ENCODE measurements at regions not wholly inside any gene's neighbourhood (a gene's known extent, or its start where the extent isn't known, plus 50 kb on each side); places are given as distances from the start of the nearest gene placed in this dataset.

DNA sequence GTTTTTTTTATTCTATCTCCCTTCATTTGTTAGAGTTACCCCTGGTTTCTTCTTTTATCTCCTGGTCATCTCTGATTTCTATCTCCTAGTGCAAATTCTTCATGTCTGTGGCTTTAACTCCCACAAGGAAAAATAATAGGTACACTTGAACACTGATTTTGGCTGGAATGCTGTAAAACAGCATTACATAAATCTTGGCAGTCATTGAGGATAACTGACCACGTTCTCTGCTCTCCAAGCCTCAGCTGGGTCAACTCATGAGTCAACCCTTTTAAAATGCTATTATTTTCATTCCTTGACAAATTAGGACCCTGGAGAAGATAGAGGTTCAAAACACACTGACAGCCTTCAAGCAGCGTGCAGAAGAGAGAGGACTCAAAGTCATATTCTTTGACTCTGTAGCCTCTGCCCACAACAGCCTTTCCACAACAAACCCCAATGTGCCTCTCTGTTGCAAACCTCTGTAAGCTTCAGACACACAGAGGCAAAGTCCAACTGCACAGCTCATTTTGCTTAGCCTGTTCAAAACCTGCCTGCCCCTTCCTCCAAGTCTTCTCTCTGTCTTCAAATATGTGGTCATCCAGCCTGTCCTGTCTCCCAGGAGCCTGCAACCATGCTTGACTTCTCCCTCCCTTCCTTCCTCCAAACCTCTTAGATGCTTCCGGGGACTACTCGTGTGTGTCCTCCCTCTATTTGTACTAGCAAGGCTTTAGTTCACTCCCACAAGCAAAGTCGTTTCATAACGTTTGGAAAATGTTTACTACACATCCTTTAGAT lies 398.4 kb downstream of the MED10 start:
- ATAC-seq, result peak in 1 of 4 donors; percentile 33
- 26 to 34% methylated on average over 6 of the region's 6 CpGs for WGBS, 2 donors
- Histone ChIP-seq H3K4me1 (no peaks in the 10 kb centered on the region), H3K4me3 (no peak overlapping the region), H3K27me3 (no peaks in the 10 kb centered on the region), H3K27ac (no peak overlapping the region), H3K9me3 (no peaks in the 10 kb centered on the region), H3K36me3 (no peaks in the 10 kb centered on the region)
- TF ChIP-seq, protein P1, sequence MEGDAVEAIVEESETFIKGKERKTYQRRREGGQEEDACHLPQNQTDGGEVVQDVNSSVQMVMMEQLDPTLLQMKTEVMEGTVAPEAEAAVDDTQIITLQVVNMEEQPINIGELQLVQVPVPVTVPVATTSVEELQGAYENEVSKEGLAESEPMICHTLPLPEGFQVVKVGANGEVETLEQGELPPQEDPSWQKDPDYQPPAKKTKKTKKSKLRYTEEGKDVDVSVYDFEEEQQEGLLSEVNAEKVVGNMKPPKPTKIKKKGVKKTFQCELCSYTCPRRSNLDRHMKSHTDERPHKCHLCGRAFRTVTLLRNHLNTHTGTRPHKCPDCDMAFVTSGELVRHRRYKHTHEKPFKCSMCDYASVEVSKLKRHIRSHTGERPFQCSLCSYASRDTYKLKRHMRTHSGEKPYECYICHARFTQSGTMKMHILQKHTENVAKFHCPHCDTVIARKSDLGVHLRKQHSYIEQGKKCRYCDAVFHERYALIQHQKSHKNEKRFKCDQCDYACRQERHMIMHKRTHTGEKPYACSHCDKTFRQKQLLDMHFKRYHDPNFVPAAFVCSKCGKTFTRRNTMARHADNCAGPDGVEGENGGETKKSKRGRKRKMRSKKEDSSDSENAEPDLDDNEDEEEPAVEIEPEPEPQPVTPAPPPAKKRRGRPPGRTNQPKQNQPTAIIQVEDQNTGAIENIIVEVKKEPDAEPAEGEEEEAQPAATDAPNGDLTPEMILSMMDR (IDR thresholded peaks at IDR 0.05), result no peak
- no peak for DNase-seq
- FAIRE-seq, result no peak
- intact Hi-C loops (cut with DNase I), result no loop called here

DNA sequence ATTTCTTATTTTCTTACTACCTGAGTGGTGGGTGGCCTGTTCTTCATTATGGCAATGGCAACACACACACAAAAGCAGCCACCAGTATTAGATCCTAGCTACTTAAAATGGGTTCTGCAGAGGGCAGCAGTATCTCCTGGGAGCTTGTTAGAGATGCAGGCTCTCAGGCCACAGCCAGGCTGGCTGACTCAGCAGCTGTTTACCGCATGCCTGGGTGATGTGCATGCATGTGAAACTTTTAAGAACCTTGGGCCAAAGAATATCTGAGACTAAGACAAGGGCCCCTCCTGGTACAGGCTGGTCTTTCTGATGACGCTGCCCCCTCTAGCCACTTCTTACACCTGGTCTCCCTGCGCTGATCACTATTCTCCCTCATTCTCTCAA lies 399.0 kb downstream of the MED10 start:
- WGBS, 2 donors, result 52 to 74% methylated on average over 3 of the region's 3 CpGs
- TF ChIP-seq, protein P1 (IDR thresholded peaks at IDR 0.05), result no peak
- Histone ChIP-seq H3K27ac (no peak overlapping the region), H3K4me3 (no peak overlapping the region), H3K36me3 (no peaks in the 10 kb centered on the region), H3K4me1 (no peaks in the 10 kb centered on the region), H3K9me3 (no peaks in the 10 kb centered on the region), H3K27me3 (no peaks in the 10 kb centered on the region)
- intact Hi-C loops (cut with DNase I), result no loop called here
- ATAC-seq (peak in 2 of 4 donors; percentile 54 to 63), DNase-seq (no peak), FAIRE-seq (no peak)

- ATAC-seq (no peak), DNase-seq (no peak), FAIRE-seq (no peak)
- Histone ChIP-seq H3K27ac (no peak overlapping the region), H3K4me1 (no peaks in the 10 kb centered on the region), H3K9me3 (no peaks in the 10 kb centered on the region), H3K27me3 (no peaks in the 10 kb centered on the region), H3K36me3 (no peaks in the 10 kb centered on the region), H3K4me3 (no peak overlapping the region)
- intact Hi-C loops (cut with DNase I), result no loop called here
- WGBS, 2 donors, result 54 to 60% methylated on average over 10 of the region's 10 CpGs
- TF ChIP-seq, protein P1 (IDR thresholded peaks at IDR 0.05), result no peak
Observed at GRCh38 chr5:5978501-5979376, 399.6 kb downstream of the MED10 start.

- no peak for ATAC-seq
- WGBS, 2 donors, result 63 to 76% methylated on average over 5 of the region's 5 CpGs
- Histone ChIP-seq H3K27ac (no peak overlapping the region), H3K27me3 (no peaks in the 10 kb centered on the region), H3K4me1 (no peaks in the 10 kb centered on the region), H3K9me3 (no peaks in the 10 kb centered on the region), H3K4me3 (no peak overlapping the region), H3K36me3 (no peaks in the 10 kb centered on the region)
- no peak for FAIRE-seq
- TF ChIP-seq, protein P1 (IDR thresholded peaks at IDR 0.05), result no peak
- intact Hi-C loops (cut with DNase I), result no loop called here
- no peak for DNase-seq
Observed at GRCh38 chr5:5971203-5971602, 407.1 kb downstream of the MED10 start.
